Neural cell (in vitro differentiated cells): ENCODE measurements at regions not wholly inside any gene's neighbourhood (a gene's known extent, or its start where the extent isn't known, plus 50 kb on each side); places are given as distances from the start of the nearest gene placed in this dataset.

Experiments
- H2AFZ ChIP-seq: fragments of 200-600, 300-800 bp; sonication (generic), shearing (Covaris generic); 2 replicates; pipeline ENCODE4 v1.6.0; 2014; ENCODE audit warnings: low read depth, mild to moderate bottlenecking, antibody characterized with exemption, low read length, moderate library complexity
- H3F3A ChIP-seq: fragments of 200-600 bp; shearing (Covaris generic); 2 replicates; pipeline ENCODE4 v1.6.1; 2016; ENCODE audit warnings: mild to moderate bottlenecking, moderate library complexity, mixed read lengths, antibody characterized with exemption, low read length; ENCODE audit not compliant: insufficient read depth, poor library complexity, severe bottlenecking
- H3K27ac ChIP-seq: fragments of 200-600, 300-800 bp; sonication (generic), shearing (Covaris generic); 2 replicates; pipeline ENCODE4 v1.5.1; 2014; ENCODE audit warnings: mild to moderate bottlenecking, low read length, moderate library complexity
- H3K27me3 ChIP-seq: fragments of 300-800, 200-600 bp; sonication (generic), shearing (Covaris generic); 2 replicates; pipeline ENCODE4 v1.6.0; 2014; ENCODE audit warnings: mild to moderate bottlenecking, low read depth, low read length, moderate library complexity; ENCODE audit not compliant: insufficient read depth
- H3K36me3 ChIP-seq: fragments of 300-800, 200-600 bp; sonication (generic), shearing (Covaris generic); 2 replicates; pipeline ENCODE4 v1.5.1; 2014; ENCODE audit warnings: mild to moderate bottlenecking, antibody characterized with exemption, low read length, moderate library complexity; ENCODE audit not compliant: insufficient read depth
- H3K4me2 ChIP-seq: fragments of 300-800, 200-600 bp; sonication (generic), shearing (Covaris generic); 2 replicates; pipeline ENCODE4 v1.6.0; 2014; ENCODE audit warnings: mild to moderate bottlenecking, low read length
- H3K4me3 ChIP-seq: fragments of 300-800, 200-600 bp; sonication (generic), shearing (Covaris generic); 2 replicates; pipeline ENCODE4 v1.5.1; 2014; ENCODE audit warnings: mild to moderate bottlenecking, low read length, moderate library complexity
- H3K79me2 ChIP-seq: fragments of 200-600 bp; shearing (Covaris generic); replicated peaks from 2 replicates; pipeline ENCODE4 v1.6.0; 2014; ENCODE audit warnings: mild to moderate bottlenecking, low read length, moderate library complexity; ENCODE audit not compliant: insufficient read depth
- H3K9ac ChIP-seq: fragments of 300-800, 200-600 bp; sonication (generic), shearing (Covaris generic); 2 replicates; pipeline ENCODE4 v1.6.1; 2016; ENCODE audit warnings: mild to moderate bottlenecking, low read length, mixed read lengths
- H3K9me2 ChIP-seq: fragments of 200-600 bp; shearing (Covaris generic); 2 replicates; pipeline ENCODE4 v1.6.1; 2016; ENCODE audit warnings: mild to moderate bottlenecking, low read length, mixed read lengths; ENCODE audit not compliant: insufficient read depth
- H3K9me3 ChIP-seq: fragments of 200-600, 300-800 bp; sonication (generic), shearing (Covaris generic); 2 replicates; pipeline ENCODE4 v1.6.1; 2016; ENCODE audit warnings: mild to moderate bottlenecking, mixed run types, low read length, moderate library complexity, mixed read lengths
- H4K20me1 ChIP-seq: fragments of 200-600 bp; shearing (Covaris generic); 2 replicates; pipeline ENCODE4 v1.6.1; 2016; ENCODE audit warnings: mild to moderate bottlenecking, mixed run types; ENCODE audit not compliant: insufficient read depth
- CTCF ChIP-seq: fragments of 450-650 bp; IDR thresholded peaks from 2 replicates; pipeline ENCODE4 v1.5.1; 2014; ENCODE audit warnings: antibody characterized with exemption, mild to moderate bottlenecking, moderate library complexity; ENCODE audit not compliant: poor library complexity, severe bottlenecking
- EP300 ChIP-seq: fragments of 450-650 bp; conservative IDR thresholded peaks from 2 replicates; pipeline ENCODE4 v1.6.1; 2014; ENCODE audit warnings: antibody characterized with exemption, mild to moderate bottlenecking, moderate library complexity; ENCODE audit not compliant: poor library complexity, severe bottlenecking
- EZH2 ChIP-seq: fragments of 200-600, 300-800 bp; shearing (Covaris generic), sonication (generic); IDR thresholded peaks from 2 replicates; pipeline ENCODE4 v1.6.1; 2014; ENCODE audit warnings: antibody characterized with exemption, low read length, borderline replicate concordance, mild to moderate bottlenecking; ENCODE audit not compliant: insufficient read depth, poor library complexity, severe bottlenecking
- MXI1 ChIP-seq: fragments of 450-650 bp; conservative IDR thresholded peaks from 2 replicates; pipeline ENCODE4 v1.6.1; 2014; ENCODE audit warnings: antibody characterized with exemption, mild to moderate bottlenecking; ENCODE audit not compliant: poor library complexity, severe bottlenecking
- RAD21 ChIP-seq: fragments of 450-650 bp; conservative IDR thresholded peaks from 2 replicates; pipeline ENCODE4 v1.6.1; 2014; ENCODE audit warnings: antibody characterized with exemption, mild to moderate bottlenecking, moderate library complexity
- REST ChIP-seq: IDR thresholded peaks from 2 replicates; pipeline ENCODE4 v1.6.1; 2012; ENCODE audit warnings: borderline replicate concordance
- SMC3 ChIP-seq: fragments of 450-650 bp; conservative IDR thresholded peaks from 2 replicates; pipeline ENCODE4 v1.6.1; 2014; ENCODE audit warnings: antibody characterized with exemption, mild to moderate bottlenecking, moderate library complexity; ENCODE audit not compliant: poor library complexity
- TAF1 ChIP-seq: IDR thresholded peaks from 2 replicates; pipeline ENCODE4 v1.6.1; 2012; ENCODE audit warnings: low read depth

- Histone ChIP-seq H3K9me3 (peaks cover 6% of the 10 kb centered on the region), H4K20me1 (no peaks in the 10 kb centered on the region), H3K4me2 (no peak overlapping the region), H3K9ac (no peak overlapping the region), H3K36me3 (no peaks in the 10 kb centered on the region), H3K9me2 (no peaks in the 10 kb centered on the region), H3K27ac (no peak overlapping the region), H3K27me3 (no peaks in the 10 kb centered on the region), H3F3A (no peaks in the 10 kb centered on the region), H2AFZ (no peak overlapping the region), H3K79me2 (no peaks in the 10 kb centered on the region), H3K4me3 (no peak overlapping the region)
- TF ChIP-seq REST, result no peak
- TF ChIP-seq EZH2, result no peak
- no peak for TF ChIP-seq RAD21
- no peak for TF ChIP-seq SMC3
- no peak for TF ChIP-seq MXI1
Measured at GRCh38 chr1:14377386-14377785, 221.1 kb upstream of the KAZN start.

GRCh38 chr1:14380408-14380807 is 218.1 kb upstream of the KAZN start:
- H3K9ac ChIP-seq, result no peak overlapping the region
- H3K9me2 ChIP-seq, result no peaks in the 10 kb centered on the region
- H3K27me3 ChIP-seq, result no peaks in the 10 kb centered on the region
- H4K20me1 ChIP-seq, result no peaks in the 10 kb centered on the region
- TF ChIP-seq CTCF (no peak), TAF1 (no peak), MXI1 (no peak), EP300 (no peak)
- no peak overlapping the region for H3K4me2 ChIP-seq
- no peak overlapping the region for H3K27ac ChIP-seq
- H3K9me3 ChIP-seq, result peaks cover 6% of the 10 kb centered on the region
- no peaks in the 10 kb centered on the region for H3F3A ChIP-seq
- no peak overlapping the region for H3K4me3 ChIP-seq
- no peaks in the 10 kb centered on the region for H3K79me2 ChIP-seq
- H2AFZ ChIP-seq, result no peak overlapping the region
- no peaks in the 10 kb centered on the region for H3K36me3 ChIP-seq

DNA sequence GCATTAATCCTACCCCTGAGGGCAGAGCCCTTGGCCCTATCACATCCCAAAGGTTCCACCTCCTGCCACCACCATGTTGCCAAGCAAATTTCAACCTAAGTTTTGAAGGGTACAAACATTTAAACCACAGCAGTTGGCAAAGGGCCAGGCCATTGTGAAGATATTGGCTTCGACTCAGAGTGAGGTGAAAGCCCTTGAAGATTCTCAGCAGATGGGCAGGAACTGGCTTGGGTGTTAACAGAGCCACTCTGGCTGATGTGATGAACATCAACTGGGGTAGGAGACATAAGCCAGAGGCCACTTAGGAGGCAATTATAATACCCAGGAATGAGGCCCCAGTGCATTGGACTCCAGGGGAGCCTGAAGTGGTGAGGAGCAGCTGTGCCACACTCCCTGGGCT is 207.7 kb upstream of the KAZN start:
- Histone ChIP-seq H3K4me3 (no peak overlapping the region), H4K20me1 (no peaks in the 10 kb centered on the region), H3K36me3 (no peaks in the 10 kb centered on the region), H3K27me3 (no peaks in the 10 kb centered on the region), H3K79me2 (no peaks in the 10 kb centered on the region), H3K4me2 (no peak overlapping the region), H3K9me3 (no peaks in the 10 kb centered on the region), H2AFZ (no peak overlapping the region), H3K9ac (no peak overlapping the region), H3K27ac (no peak overlapping the region), H3F3A (no peaks in the 10 kb centered on the region), H3K9me2 (no peaks in the 10 kb centered on the region)
- TF ChIP-seq TAF1 (no peak), MXI1 (no peak), RAD21 (no peak), SMC3 (no peak)
